Medulla oblongata (tissue), 1 donor: ENCODE measurements at regions not wholly inside any gene's neighbourhood (a gene's known extent, or its start where the extent isn't known, plus 50 kb on each side); places are given as distances from the start of the nearest gene placed in this dataset.
A peak's percentile ranks its signal among the peaks of the same experiment; 100 is the strongest.

Source experiments
- DNase-seq: peaks from one replicate; pipeline ENCODE4 v3.0.0-alpha.2; 2015; ENCODE audit errors: extremely low spot score

DNA sequence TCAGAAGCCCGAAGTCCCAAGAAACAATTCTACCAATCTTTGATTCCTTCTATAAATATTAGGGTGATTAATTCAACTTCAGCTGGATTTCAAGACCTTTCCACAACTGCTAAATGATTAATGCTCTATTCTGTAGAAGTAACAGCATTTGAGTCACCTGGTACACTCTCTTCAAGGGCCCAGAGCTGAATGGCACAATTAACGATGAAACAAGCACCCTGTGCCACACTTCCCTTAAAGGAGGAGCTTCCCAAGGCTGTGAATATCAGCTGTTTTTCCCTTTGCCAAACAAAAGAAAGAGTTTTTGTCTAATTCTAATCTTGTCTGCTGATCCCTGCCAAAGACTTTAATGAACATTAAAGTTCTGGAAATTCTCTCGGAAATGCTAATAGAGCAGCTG is 56.0 kb downstream of the BOD1L2 start:
- DNase-seq = no peak

DNA sequence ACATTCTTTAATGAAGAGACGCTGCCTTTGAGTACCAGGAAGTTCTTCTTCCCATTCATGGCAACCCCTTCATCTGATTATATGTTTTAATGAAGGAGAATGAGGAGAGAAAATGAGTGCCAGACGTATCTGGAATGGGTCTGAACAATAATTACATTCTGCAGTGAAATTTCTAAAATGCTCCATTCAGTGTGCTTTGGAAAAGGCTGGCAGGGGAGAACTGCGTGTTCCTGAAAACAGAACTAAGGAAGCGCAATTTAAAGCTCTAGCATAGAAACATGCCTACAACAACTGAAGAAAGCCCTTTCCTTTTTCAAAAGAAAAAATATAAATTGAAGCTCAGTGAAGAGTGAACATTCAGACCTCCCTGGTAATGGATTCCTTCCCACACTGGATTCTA is 58.8 kb downstream of the BOD1L2 start:
- no peak for DNase-seq

DNA sequence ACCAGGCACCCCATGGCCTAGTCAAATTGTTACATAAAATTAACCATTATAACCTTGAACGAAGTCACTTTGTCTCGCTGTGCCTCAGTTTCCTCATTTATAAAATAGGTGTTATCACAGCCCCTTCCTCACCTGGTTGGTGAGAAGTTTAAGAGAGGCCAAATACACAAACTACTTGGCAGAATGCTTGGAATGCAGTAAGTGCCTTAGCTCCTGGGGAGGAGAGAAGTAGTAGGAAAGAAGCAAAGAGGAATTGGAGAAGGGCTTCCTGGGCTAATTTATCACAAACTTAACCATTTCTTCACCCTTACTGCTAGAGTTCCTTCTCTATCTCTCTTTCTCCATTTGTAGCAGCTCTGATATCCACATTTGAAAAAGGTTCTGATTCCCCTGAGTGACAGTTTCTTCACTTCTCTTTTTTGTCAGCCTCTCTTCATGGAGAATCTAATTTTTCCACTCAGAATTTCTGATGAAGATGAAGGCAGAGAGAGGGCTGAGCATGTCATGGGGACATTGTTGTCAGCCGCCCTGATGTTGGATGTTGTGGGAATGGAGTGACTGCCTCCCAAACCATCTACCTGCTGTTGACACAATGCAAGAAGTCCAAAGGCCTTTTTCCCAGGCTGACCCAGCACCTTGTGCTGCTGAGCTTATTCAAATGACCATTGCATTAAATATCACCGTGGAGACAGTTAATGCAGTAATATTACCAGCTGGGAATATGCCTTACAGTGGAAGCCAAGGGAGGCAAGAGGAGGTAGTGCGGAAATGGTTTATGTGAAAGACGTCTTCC is 60.4 kb downstream of the BOD1L2 start:
- no peak for DNase-seq

DNA sequence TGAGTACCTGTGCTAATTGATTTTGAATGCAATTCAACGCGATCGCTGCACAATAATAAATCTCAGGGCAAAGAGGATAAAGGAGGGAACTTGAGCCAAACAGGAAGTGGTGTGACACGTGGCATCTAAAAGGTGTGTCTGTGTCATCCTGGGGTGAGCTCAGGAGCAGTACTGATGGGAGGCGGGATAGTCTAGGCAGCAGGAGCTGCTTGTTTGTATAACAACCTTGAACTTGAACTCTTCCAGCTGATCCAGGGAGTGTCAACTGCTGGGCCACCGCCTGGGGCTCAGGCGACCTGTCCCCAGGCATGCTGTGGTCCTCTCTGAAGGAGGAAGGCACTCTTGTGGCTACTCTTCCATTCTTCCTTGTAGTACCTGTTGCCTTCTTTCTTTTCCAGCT is 61.2 kb downstream of the BOD1L2 start:
- no peak for DNase-seq

DNA sequence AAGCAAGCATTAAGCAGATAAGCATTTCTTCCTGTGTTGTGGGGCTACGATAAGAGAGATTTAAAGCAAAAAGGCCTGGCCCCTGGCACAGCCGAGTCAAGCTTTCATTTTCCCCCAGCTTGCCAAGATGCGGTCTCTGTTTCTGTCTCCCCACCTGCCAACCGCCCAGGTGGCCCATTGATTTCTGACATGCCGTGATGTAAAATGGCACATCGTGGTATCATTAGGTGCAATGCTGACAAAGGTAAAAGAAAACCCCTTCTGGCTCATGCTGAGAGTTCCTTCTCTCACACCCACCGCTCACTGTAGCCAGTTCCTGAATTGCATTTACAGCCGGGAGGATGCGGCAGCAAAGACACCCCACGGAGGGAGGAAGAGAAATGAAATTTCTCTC is 62.8 kb downstream of the BOD1L2 start:
- DNase-seq = no peak

- peak; percentile 18 for DNase-seq
These were observed 63.3 kb downstream of the BOD1L2 start for GRCh38 chr18:57210107-57210715.

- DNase-seq = no peak
These were observed 64.0 kb downstream of the BOD1L2 start for GRCh38 chr18:57210716-57211411.

DNA sequence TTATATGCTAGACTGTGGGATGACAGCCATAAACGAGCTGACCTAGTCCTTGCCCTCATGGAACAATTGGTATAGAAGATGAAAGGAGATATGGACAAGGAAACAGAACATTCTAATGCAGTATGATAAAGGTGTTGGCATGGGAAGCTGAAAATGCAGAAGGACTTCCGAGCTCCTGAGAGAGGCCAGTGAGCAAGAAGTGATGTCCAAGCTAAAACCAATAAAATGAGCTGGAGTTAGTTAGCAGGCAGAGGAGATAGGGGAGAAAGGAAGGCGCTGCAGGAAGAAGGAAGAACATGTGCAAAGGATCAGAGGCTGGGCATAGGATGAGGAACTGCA is 64.5 kb downstream of the BOD1L2 start:
- no peak for DNase-seq

GRCh38 chr18:57211776-57212175 is 64.9 kb downstream of the BOD1L2 start:
- no peak for DNase-seq

DNA sequence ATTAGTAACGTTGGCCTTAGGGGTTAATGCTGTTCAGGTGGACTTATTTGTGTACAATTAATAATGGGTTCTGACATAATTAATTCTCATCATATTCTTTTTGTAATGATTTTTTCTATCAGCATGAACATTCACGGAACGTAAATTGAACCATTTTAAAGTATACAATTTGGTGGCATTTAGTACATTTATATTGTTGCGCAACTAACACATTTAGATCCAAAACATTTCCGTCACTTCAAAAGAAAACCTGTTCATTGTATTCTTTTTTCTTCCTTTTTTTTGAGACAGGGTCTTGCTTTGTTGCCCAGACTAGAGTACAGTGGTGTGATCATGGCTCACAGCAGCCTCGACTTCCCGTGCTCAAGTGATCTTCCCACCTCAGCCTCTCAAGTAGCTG is 65.8 kb downstream of the BOD1L2 start:
- DNase-seq = no peak

DNA sequence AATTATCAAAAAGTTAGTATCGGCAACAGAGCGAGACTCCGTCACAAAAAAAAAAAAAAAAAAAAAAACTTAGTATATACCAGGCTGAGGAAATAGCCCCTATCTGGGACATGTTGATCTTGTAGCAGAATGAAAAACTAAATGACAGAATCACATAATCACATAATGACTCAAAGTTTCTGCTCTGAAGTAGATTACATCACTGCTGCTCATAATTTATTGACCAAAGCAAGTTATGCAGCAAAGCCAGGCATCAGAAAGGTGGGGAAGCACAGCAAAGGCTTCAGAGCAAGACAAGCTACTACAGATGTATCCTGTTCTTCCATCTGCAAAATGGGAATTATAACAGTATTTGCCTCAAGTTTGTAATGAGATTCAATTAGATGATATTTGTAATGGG is 68.1 kb downstream of the BOD1L2 start:
- DNase-seq = no peak

DNA sequence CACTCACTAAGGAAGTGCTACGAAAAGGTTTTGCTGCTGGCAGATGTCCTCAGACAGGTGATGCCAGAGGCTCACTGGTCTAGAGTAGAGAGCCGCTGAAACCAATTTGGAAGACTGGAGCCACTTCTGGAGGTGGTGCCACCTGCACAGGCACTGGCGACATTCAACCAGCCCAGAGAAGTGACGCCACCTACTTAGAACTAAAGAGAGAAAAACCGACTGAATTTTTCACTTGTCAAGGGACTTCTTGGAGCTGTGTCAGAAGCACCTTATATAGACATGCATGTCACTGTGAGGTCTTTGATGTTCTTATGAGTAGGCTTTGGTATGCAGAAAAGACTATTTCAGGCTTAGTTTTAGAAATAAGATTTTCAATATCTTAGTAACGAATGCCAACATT is 71.4 kb downstream of the BOD1L2 start:
- DNase-seq = no peak

DNA sequence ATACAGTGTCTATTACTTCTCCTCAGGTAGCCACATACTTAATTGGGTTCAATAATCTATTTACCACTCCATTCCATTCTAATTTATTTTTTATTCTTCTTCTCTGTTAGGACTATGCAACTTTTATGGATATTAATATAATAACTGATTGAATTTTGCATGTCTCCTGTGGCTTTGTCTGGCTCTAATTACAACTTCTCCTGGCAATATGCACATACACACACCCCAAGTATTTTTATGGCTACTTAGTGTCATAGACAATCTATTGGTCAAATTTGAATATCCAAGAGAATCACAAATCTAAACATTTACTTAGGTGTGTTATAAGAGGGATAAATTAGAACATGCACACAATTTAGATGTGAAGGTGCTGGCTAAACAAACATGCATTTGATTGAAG is 73.1 kb downstream of the BOD1L2 start:
- DNase-seq = no peak

DNA sequence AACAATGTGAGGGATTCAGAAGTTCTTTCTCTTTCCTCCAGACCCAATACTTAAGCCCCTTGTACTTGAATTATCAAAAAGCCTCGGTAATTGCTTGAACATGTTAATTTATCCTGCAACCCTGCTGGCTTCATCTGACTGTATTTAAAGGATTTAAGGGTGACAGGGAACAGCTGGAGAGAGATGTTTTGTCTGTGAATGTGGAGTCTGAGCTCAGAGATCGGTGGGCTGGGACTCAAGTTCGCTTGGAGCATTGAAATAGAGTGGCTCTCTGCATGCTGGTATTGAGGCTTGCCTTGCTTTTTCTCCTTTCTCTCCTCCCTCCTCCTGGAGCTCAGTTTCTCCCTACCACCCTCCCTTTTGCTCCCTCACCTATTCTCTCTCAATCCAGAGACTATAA is 73.6 kb downstream of the BOD1L2 start:
- no peak for DNase-seq

DNA sequence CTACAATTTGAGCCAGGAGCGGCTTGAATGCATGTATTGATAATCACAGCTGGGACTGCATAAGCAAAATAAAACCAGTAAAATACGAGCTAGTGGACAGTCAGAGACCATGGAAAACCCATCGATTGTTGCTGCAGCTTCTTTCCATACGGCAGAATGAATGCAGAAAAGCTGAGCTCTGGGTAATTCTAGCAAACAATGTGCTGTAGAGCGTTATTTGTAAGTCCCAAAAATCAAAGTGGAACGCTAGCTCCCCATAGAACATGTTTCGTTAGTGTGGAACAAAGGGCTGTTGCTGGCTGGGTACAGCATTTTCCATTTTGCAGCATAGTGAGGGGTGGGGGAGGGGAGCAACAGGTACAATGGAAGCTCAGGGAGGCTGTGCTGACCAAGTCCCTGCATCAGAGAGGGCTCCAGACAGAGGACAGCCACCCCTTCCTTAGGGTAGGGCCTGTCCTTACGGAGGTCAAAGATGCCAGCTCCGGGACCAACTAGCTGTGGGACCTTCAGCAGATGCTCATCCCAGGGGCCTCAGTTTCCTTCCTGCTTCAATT is 74.1 kb downstream of the BOD1L2 start:
- DNase-seq = no peak

GRCh38 chr18:57223144-57223870 is 76.4 kb downstream of the BOD1L2 start:
- no peak for DNase-seq

DNA sequence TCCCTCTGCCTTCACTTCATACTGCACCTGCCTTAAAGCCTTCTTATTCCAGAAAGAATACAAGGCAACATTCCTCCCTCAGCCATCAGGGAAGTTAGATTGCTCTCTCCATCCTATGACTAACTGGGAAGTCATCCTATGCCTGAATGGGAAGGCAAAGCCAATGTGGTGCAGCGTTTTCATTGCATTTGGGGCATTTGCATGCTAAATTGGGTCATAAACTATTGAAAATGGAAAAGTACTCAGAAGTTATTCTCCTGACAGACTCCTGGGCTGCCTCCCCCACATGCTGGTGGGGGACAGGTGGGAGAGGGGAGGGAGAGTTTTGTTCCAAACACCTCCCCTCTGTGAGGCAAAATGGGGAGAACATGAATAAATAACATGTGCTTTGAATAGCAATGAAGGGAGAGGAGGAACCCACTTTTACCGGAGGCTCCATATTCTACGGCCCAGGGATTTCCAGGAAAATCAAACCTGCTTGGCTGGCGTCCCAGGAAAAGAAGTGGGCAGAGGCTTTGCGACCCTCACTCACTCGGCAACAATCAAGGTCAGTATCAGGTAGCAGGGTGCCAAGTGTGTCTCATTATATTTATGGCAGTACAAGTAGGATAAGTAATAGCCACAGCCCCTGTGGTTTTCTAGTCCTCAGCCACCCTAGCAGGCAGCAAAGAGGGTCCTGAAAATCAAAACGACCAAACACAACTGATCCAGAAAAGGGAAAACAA is 84.1 kb downstream of the BOD1L2 start:
- no peak for DNase-seq

GRCh38 chr18:57231864-57232263 is 85.0 kb downstream of the BOD1L2 start:
- DNase-seq = peak; percentile 79

DNA sequence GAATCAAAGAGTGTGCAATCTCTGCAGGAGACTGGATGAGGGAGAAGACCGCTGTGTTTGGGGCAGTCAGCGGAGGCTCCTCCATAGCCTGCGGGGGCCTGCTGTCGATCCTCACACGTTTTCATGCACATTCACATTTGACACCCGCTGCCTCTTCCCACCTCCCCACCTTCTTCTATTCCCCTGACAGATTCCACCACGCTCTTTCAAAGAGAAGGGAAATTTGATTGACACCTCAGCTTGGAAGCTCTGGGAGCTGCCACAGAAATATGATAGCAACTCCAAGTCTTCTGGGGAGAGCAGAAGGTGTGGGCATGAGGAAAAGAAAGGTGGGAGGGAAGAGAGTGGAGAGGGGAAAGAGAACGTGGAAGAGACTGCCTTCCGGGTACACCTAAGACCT is 87.5 kb downstream of the BOD1L2 start:
- DNase-seq = no peak

DNA sequence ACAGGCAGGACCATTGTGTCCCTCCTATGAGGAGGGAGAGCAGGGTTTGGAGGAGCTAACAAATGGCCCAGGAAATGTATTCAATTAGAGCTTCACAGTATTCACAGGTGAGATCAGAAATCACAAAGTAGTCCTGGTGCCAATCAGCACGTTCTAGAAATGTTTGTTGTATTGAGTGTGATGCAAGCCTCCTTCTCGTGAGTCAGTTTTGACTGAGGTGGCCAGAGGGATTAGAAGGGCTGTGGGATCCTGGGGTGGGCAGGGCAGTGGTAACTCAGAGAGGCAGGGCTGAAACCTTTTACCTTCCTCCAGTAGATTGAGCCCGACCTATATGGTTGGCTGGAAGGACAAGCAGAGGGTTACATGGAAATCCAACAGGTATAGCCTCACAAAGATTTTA is 95.0 kb downstream of the BOD1L2 start:
- DNase-seq = no peak

DNA sequence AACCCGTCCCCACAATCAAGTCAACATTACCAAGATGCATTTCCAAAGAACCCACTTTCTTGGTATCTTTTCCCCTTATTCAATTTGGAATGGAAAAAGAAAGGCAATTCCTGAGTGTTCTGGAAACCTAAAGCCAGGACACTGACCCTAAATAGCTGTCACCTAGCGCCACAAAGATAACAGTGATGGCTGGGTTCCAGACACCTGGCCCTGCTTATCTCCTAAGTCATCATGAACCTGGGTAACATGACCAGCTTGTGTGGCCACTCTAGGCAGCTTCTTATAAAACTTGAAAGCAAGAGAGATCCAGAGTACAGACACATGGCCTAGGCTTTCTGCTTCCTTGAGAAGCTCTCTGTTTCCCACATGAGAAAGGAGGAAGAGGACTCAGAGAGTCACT is 95.4 kb downstream of the BOD1L2 start:
- DNase-seq = no peak
